Jurkat, Clone E6-1 (cell line): ENCODE measurements at regions not wholly inside any gene's neighbourhood (a gene's known extent, or its start where the extent isn't known, plus 50 kb on each side); places are given as distances from the start of the nearest gene placed in this dataset.

Source experiments
- DNase-seq: peaks from one replicate; pipeline ENCODE4 v3.0.0-alpha.2; 2011; ENCODE audit warnings: low read depth, low spot score
- H3K4me3 ChIP-seq: 2 replicates; pipeline ENCODE4 v1.5.1; 2011; ENCODE audit warnings: mild to moderate bottlenecking, low read length, control low read depth, moderate library complexity

- H3K4me3 ChIP-seq: no peak overlapping the region
- no peak for DNase-seq
Measured at GRCh38 chr2:139968588-139968987, 1188.4 kb upstream of the NXPH2 start.

GRCh38 chr2:139967665-139968064, 1187.5 kb upstream of the NXPH2 start:
- no peak overlapping the region for H3K4me3 ChIP-seq
- DNase-seq: no peak

DNA sequence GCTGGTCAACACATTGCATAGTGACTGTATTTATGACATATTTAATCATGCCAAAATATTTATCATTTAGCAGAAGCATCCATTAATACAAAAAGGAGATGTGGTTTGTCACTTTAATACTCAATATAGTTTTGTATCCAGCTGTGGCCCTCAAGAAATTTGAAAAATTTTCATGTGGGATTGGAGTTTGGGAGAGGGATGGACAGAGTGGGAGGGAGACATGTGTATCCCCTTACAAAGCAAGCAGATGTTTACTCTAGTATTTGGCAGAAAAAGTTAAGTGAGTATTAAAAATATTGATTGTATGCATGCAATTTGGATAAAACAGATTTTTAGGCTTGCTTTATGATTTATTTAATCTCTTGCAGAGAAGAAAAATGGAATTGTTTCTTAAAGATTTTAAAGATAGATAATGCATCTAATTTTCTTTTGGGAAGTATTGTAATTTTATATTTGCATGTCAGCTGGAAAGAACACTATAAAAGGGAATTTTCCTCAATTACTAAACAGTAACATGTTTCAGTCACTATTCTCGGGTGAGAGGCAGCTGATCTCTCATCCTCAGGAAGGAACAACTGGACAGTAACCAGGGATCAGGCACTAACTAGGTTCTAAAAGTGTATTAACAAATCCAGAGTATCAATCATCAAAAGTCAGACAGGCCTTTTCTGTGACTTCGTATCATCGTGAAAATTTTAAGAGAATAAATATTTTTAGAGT, 1184.7 kb upstream of the NXPH2 start:
- H3K4me3 ChIP-seq: no peak overlapping the region
- no peak for DNase-seq

DNA sequence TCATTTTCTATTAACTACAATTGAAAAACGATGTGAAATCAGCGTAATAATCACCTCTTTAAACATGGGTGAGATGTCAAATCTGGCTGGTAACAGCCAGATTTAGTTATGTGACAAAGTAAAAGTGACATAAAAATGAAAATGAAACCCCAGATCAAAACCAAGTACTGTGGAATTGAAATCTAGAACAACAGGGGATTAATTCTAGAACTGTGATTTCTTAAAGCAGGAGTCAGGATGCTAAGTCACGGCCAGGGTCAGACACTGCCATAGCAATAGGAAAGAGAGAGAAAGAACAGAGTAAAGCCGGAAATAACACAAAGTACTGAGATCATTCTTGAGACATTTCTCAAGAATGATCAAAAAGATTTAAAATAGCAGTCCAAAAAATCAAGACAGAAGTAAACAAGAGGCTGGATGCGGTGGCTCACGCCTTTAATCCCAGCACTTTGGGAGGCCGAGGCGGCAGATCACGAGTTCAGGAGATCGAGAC, 1183.7 kb upstream of the NXPH2 start:
- no peak for DNase-seq
- no peak overlapping the region for H3K4me3 ChIP-seq

GRCh38 chr2:139949242-139949972, 1169.2 kb upstream of the NXPH2 start:
- H3K4me3 ChIP-seq: no peak overlapping the region
- DNase-seq: no peak

DNA sequence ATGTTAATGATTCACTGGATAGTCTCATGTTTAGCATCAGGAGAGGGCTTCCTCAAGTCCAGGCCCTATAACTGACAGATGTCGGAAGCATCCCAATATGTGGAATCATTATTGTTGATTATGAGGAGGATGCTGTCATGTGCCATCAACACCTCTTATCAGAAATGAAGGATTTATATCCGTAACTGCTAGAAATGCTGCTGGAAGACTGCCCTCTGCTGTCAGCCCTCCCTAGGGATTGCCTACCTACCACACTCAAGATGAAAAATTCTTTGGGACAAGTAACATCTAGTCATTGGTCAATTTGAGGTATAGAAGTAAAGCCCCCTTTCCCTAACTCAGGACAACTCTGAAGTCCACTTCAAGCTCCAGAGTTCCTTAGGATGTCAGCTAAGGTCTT, 1166.5 kb upstream of the NXPH2 start:
- H3K4me3 ChIP-seq: no peak overlapping the region
- no peak for DNase-seq

DNA sequence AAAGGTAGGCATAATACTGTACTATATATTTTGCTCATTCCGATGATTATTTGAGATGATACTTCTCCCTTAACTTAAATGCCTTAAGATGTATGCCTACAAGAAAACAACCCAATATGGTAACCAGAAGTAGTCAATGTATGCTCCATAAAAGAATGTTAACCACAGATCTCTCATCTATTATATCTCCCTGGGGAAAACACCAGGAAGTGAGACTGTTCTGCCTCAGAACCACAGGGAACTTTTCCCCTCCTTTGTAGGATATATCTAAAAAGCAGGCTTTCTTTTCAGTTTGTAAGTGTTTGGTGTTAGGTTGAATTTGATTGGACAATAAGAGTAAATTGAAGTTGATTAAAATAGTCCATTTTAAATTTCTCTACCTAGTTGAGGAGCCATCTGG, 1160.5 kb upstream of the NXPH2 start:
- no peak for DNase-seq
- no peak overlapping the region for H3K4me3 ChIP-seq

DNA sequence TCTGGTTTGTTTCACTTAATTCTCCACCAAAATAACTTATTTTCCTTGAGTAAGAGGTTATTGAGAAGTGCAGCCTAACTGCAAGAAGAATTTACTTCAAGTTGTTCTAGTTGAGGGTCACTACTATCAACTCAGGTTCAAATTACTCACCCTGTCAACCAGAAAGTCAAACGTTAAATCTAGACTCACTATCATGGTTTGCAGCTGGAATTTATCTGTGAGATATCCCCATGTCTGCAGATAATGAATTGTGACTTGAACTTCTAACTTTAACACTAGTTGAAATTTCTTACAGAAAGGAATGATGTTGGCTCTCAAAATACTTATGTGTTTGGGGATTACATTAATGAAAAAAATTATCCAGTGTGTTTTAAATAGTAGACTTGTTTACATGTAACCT, 1145.7 kb upstream of the NXPH2 start:
- no peak for DNase-seq
- H3K4me3 ChIP-seq: no peak overlapping the region

DNA sequence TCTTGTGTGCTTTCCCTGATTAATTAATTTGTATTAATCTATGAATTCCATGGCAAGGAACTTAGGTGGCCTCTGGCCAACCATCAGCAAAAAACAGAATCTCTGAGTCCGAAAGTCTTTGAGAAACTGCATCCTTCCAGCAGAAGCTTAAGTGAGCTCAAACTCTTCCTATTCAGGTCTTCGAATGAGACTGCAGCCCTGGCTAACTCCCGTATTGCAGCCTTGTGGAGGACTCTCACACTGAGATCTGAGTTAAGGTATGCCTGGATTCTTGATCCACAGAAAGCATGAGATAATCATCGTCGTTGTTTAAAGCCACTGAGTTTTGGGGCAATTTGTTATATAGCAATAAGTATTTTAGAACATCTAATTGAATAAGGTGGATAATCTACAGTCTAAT, 1143.9 kb upstream of the NXPH2 start:
- no peak overlapping the region for H3K4me3 ChIP-seq

GRCh38 chr2:139918982-139919381, 1138.8 kb upstream of the NXPH2 start:
- DNase-seq: no peak
- H3K4me3 ChIP-seq: no peak overlapping the region

More for the DNA sequence above, 1143.9 kb upstream of the NXPH2 start:
- DNase-seq: no peak

GRCh38 chr2:139917690-139918384, 1137.6 kb upstream of the NXPH2 start:
- H3K4me3 ChIP-seq: no peak overlapping the region
- DNase-seq: no peak

- DNase-seq: no peak
- H3K4me3 ChIP-seq: no peak overlapping the region
Measured at GRCh38 chr2:139916822-139917221, 1136.6 kb upstream of the NXPH2 start.

DNA sequence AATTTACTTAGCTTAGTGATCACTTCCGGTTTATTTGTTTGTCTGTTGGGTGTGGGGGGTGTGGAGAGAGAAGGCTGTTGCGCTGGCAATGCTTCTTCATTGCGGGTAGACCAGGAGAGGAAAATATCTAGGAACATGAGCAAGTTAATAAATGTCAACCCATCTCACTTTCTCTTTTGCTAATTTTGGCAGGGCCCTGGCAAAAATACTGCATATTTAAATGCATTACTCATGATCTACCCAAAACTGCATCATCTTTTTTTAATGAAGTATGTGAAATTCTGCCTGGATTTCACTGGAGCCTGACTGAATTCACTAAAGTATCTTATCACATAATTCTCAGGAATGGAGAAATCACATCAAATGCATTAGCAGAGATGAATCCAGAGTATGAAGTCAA, 1131.0 kb upstream of the NXPH2 start:
- no peak overlapping the region for H3K4me3 ChIP-seq

GRCh38 chr2:139909136-139909535, 1128.9 kb upstream of the NXPH2 start:
- no peak overlapping the region for H3K4me3 ChIP-seq
- DNase-seq: no peak

More for the DNA sequence above, 1131.0 kb upstream of the NXPH2 start:
- no peak for DNase-seq

DNA sequence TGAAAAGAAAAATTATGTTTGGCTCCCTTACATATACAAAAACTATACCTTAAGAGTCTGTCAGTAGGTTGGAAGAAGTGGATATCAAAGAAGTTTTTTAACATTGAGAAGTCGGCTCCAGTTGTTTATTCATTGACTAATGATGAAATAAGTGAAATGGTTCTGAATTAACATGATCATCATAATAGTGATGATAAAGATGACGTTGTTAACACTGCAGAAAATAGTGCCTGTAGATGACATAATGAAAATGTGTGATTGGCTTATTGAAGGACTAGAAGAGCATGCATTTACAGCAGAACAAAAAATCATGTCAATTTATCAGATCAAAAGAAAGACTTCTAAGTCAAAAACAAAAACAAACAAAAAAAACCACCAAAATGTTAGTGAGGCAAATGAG, 1125.4 kb upstream of the NXPH2 start:
- no peak overlapping the region for H3K4me3 ChIP-seq
- DNase-seq: no peak

- no peak overlapping the region for H3K4me3 ChIP-seq
- no peak for DNase-seq
Measured at GRCh38 chr2:139891636-139892035, 1111.4 kb upstream of the NXPH2 start.

GRCh38 chr2:139885921-139886498, 1105.8 kb upstream of the NXPH2 start:
- H3K4me3 ChIP-seq: no peak overlapping the region
- no peak for DNase-seq

DNA sequence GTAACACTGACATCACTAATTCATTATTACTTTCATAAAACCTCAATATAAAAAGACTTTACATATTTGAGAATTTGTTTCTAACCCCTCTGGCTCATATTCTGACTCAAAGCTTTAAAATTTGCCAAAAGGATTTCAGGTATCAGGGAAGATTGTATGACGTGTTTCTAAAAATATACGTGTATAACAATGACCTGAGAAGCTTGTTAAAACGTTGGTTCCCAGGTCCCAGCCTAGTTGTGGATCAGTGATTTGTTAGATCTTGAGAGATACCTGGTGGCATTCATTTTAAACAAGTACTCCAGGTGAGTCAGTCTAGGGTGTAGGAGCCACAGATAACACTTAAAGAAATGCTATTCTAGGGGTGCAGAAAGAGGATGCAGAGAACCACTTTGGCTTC, 1096.8 kb upstream of the NXPH2 start:
- no peak for DNase-seq
- H3K4me3 ChIP-seq: no peak overlapping the region

DNA sequence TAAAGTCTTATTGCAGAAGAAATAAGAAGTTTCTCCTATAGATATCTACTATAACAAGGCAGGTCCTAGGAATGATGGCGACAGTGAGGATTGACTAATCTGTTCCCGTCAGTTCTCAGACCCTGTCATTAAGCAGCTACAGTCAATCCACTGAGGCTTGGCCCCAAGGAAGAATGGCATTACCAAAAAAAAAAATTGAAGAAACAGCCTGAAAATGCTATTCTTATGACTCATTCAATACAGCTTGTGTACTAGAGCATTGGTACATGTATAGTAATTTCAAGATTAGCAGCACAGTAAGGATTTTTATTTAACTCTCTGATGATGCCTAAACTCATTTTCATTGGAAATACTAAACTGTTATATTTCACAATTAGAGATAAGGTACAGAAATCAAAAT, 1096.1 kb upstream of the NXPH2 start:
- DNase-seq: no peak

GRCh38 chr2:139872503-139872902, 1092.3 kb upstream of the NXPH2 start:
- no peak for DNase-seq
- H3K4me3 ChIP-seq: no peak overlapping the region

More for the DNA sequence above, 1096.1 kb upstream of the NXPH2 start:
- no peak overlapping the region for H3K4me3 ChIP-seq
